GM23338 (cell line): ENCODE measurements at regions not wholly inside any gene's neighbourhood (a gene's known extent, or its start where the extent isn't known, plus 50 kb on each side); places are given as distances from the start of the nearest gene placed in this dataset.
"Not testable (repeated sequence)": the region's sequence is repeated elsewhere in the genome, so short reads cannot be mapped to it uniquely, and the experiment has no call there.

Experiments
- ATAC-seq: fragments of 200-7000 bp; cut with Tn5 transposase; 3 replicates; pipeline ENCODE4 v1.9.1; 2020
- DNase-seq: peaks from one replicate; pipeline ENCODE4 v3.0.0-alpha.2; 2015; ENCODE audit warnings: low spot score
- H2AFZ ChIP-seq: fragments of 200-600 bp; sonication (generic); 2 replicates; pipeline ENCODE4 v1.8.0; 2016; ENCODE audit warnings: antibody characterized with exemption, mild to moderate bottlenecking, moderate library complexity
- H3F3A ChIP-seq: fragments of 200-600 bp; sonication (generic); replicated peaks from 2 replicates; pipeline ENCODE4 v1.8.0; 2017; ENCODE audit warnings: antibody characterized with exemption, mixed run types, low read depth
- H3K27ac ChIP-seq: fragments of 200-600 bp; sonication (generic); 2 replicates; pipeline ENCODE4 v1.6.1; 2016; ENCODE audit warnings: low read depth
- H3K27me3 ChIP-seq: fragments of 200-600 bp; sonication (generic); 2 replicates; pipeline ENCODE4 v1.8.0; 2016; ENCODE audit warnings: mild to moderate bottlenecking, mixed run types, moderate library complexity; ENCODE audit not compliant: insufficient read depth
- H3K36me3 ChIP-seq: fragments of 200-600 bp; sonication (generic); 2 replicates; pipeline ENCODE4 v1.8.0; 2016; ENCODE audit warnings: mild to moderate bottlenecking; ENCODE audit not compliant: insufficient read depth
- H3K4me1 ChIP-seq: fragments of 200-600 bp; sonication (generic); 2 replicates; pipeline ENCODE4 v1.8.0; 2016; ENCODE audit warnings: mild to moderate bottlenecking, moderate library complexity; ENCODE audit not compliant: insufficient read depth
- H3K4me2 ChIP-seq: fragments of 200-600 bp; sonication (generic); 2 replicates; pipeline ENCODE4 v1.7.1; 2017; ENCODE audit warnings: mixed run types
- H3K4me3 ChIP-seq: fragments of 200-600 bp; sonication (generic); 2 replicates; pipeline ENCODE4 v1.6.1; 2016; ENCODE audit warnings: mixed run types
- H3K79me2 ChIP-seq: fragments of 200-600 bp; sonication (generic); replicated peaks from 2 replicates; pipeline ENCODE4 v1.8.0; 2017; ENCODE audit warnings: mild to moderate bottlenecking; ENCODE audit not compliant: insufficient read depth
- H3K9me2 ChIP-seq: fragments of 200-600 bp; sonication (generic); 2 replicates; pipeline ENCODE4 v1.8.0; 2017; ENCODE audit not compliant: insufficient read depth
- H4K20me1 ChIP-seq: fragments of 200-600 bp; sonication (generic); replicated peaks from 2 replicates; pipeline ENCODE4 v1.8.0; 2017; ENCODE audit warnings: mild to moderate bottlenecking; ENCODE audit not compliant: insufficient read depth
- H3K27ac Mint-ChIP-seq: 2 replicates; pipeline ENCODE4 v1.8.0; 2020; ENCODE audit warnings: inconsistent platforms, mild to moderate bottlenecking, moderate library complexity, mixed read lengths
- H3K27me3 Mint-ChIP-seq: 3 replicates; pipeline ENCODE4 v1.8.0; 2022; ENCODE audit warnings: low read depth, mild to moderate bottlenecking, moderate library complexity, mixed read lengths, inconsistent platforms; ENCODE audit not compliant: insufficient read depth, poor library complexity
- H3K36me3 Mint-ChIP-seq: 3 replicates; pipeline ENCODE4 v1.8.0; 2021; ENCODE audit warnings: low read depth, mild to moderate bottlenecking, inconsistent platforms, moderate library complexity, mixed read lengths
- H3K4me1 Mint-ChIP-seq: 3 replicates; pipeline ENCODE4 v1.8.0; 2020; ENCODE audit warnings: mild to moderate bottlenecking, inconsistent platforms, mixed read lengths
- H3K4me3 Mint-ChIP-seq: 3 replicates; pipeline ENCODE4 v1.8.0; 2021; ENCODE audit warnings: moderate library complexity, mild to moderate bottlenecking, inconsistent platforms, mixed read lengths
- H3K9me3 Mint-ChIP-seq: 3 replicates; pipeline ENCODE4 v1.8.0; 2020; ENCODE audit warnings: moderate library complexity, mild to moderate bottlenecking, inconsistent platforms, mixed read lengths
- CTCF ChIP-seq, 2 experiments: fragments of 200-600 bp in 1 of 2; sonication (generic) in 1 of 2; conservative IDR thresholded peaks; 2 replicates each; pipeline versions ENCODE4 v1.5.1 to v1.6.1; 2016 to 2017; ENCODE audit warnings: antibody characterized with exemption in 2 of 2, low read depth in 2 of 2, mild to moderate bottlenecking in 2 of 2, moderate library complexity in 1 of 2
- EZH2 ChIP-seq: fragments of 200-600 bp; sonication (generic); IDR thresholded peaks from one replicate; pipeline ENCODE4 v1.8.0; 2017; ENCODE audit warnings: antibody characterized with exemption, mild to moderate bottlenecking, low read depth; ENCODE audit not compliant: unreplicated experiment
- EZH2phosphoT487 ChIP-seq: fragments of 200-600 bp; sonication (generic); IDR thresholded peaks from one replicate; pipeline ENCODE4 v1.8.1; 2018; ENCODE audit warnings: antibody characterized with exemption; ENCODE audit not compliant: unreplicated experiment
- JUNB ChIP-seq: IDR thresholded peaks from one replicate; pipeline ENCODE4 v1.6.1; 2016; ENCODE audit warnings: antibody characterized with exemption; ENCODE audit not compliant: unreplicated experiment
- NANOG ChIP-seq: IDR thresholded peaks from 2 replicates; pipeline ENCODE4 v1.6.1; 2016; ENCODE audit warnings: antibody characterized with exemption, borderline replicate concordance
- REST ChIP-seq: IDR thresholded peaks from one replicate; pipeline ENCODE4 v1.6.1; 2018; ENCODE audit warnings: antibody characterized with exemption; ENCODE audit not compliant: unreplicated experiment
- STAT1 ChIP-seq: IDR thresholded peaks from one replicate; pipeline ENCODE4 v1.6.1; 2016; ENCODE audit warnings: antibody characterized with exemption; ENCODE audit not compliant: unreplicated experiment
- ZNF114 ChIP-seq: fragments of 250-450 bp; sonication (Bioruptor Pico); IDR thresholded peaks from 2 replicates; pipeline ENCODE4 v1.5.0; 2020; ENCODE audit warnings: mild to moderate bottlenecking, moderate library complexity
- ZNF331 ChIP-seq: fragments of 250-450 bp; sonication (Bioruptor Pico); IDR thresholded peaks from 2 replicates; pipeline ENCODE4 v1.5.0; 2020; ENCODE audit warnings: low read depth, mild to moderate bottlenecking, moderate library complexity

- H3K27ac Mint-ChIP-seq: no peak overlapping the region
- H2AFZ ChIP-seq: peak overlapping the region; percentile 54; the same call in 1 of the 2 replicates
Observed at GRCh38 chr6:86192123-86192522, 549.4 kb upstream of the SYNCRIP start.

GRCh38 chr6:86175149-86175548 lies 532.5 kb upstream of the SYNCRIP start:
- not testable (repeated sequence) for H3K4me1 ChIP-seq, H3K36me3 ChIP-seq, H3K4me2 ChIP-seq, H3K27ac Mint-ChIP-seq, H3K4me1 Mint-ChIP-seq, H3K79me2 ChIP-seq, H3K27ac ChIP-seq, H4K20me1 ChIP-seq, H3K9me2 ChIP-seq, H3K36me3 Mint-ChIP-seq, ATAC-seq, H2AFZ ChIP-seq, H3K27me3 ChIP-seq, H3K27me3 Mint-ChIP-seq, H3F3A ChIP-seq, H3K4me3 Mint-ChIP-seq, H3K9me3 Mint-ChIP-seq, H3K4me3 ChIP-seq
- peak in 1 of 2 experiments; percentile 76; a peak in 3 of 4 replicates for TF ChIP-seq CTCF (conservative IDR thresholded peaks at IDR 0.05; ENCODE audit: low read depth in 2 of 2)
- peak; percentile 68 for DNase-seq

More at GRCh38 chr6:86192123-86192522, 549.4 kb upstream of the SYNCRIP start:
- H3K36me3 Mint-ChIP-seq: no peaks in the 10 kb centered on the region
- ATAC-seq (peak; percentile 65), DNase-seq (peak; percentile 72)
- Histone ChIP-seq H3K27me3 (no peaks in the 10 kb centered on the region), H3K4me2 (no peak overlapping the region), H3K9me2 (peaks cover 16% of the 10 kb centered on the region; the same call in 1 of the 2 replicates), H3F3A (no peaks in the 10 kb centered on the region), H4K20me1 (no peaks in the 10 kb centered on the region), H3K27ac (no peak overlapping the region), H3K4me1 (peaks cover 21% of the 10 kb centered on the region), H3K36me3 (no peaks in the 10 kb centered on the region), H3K4me3 (no peak overlapping the region), H3K79me2 (no peaks in the 10 kb centered on the region)
- peak; percentile 52 to 63 for TF ChIP-seq CTCF (conservative IDR thresholded peaks at IDR 0.05; ENCODE audit: low read depth in 2 of 2)
- no peak for TF ChIP-seq ZNF114 (CRISPR knock-in tag)
- no peak for TF ChIP-seq STAT1
- no peak for TF ChIP-seq ZNF331 (CRISPR knock-in tag)
- peaks cover 11% of the 10 kb centered on the region; the same call in 2 of the 3 replicates for H3K4me1 Mint-ChIP-seq
- H3K4me3 Mint-ChIP-seq: no peak overlapping the region
- H3K9me3 Mint-ChIP-seq: no peaks in the 10 kb centered on the region; the same call in 2 of the 3 replicates
- H3K27me3 Mint-ChIP-seq: no peaks in the 10 kb centered on the region

- H3K27me3 Mint-ChIP-seq: no peaks in the 10 kb centered on the region
- Histone ChIP-seq H4K20me1 (no peaks in the 10 kb centered on the region), H3F3A (no peaks in the 10 kb centered on the region), H3K4me2 (no peak overlapping the region), H3K79me2 (no peaks in the 10 kb centered on the region), H3K4me1 (peaks cover 12% of the 10 kb centered on the region), H3K27ac (no peak overlapping the region), H3K36me3 (no peaks in the 10 kb centered on the region), H3K27me3 (no peaks in the 10 kb centered on the region), H3K9me2 (peaks cover 4% of the 10 kb centered on the region; the same call in 1 of the 2 replicates), H3K4me3 (no peak overlapping the region), H2AFZ (no peak overlapping the region)
- no peak for DNase-seq
- no peaks in the 10 kb centered on the region for H3K9me3 Mint-ChIP-seq
- ATAC-seq: no peak
- peaks cover 19% of the 10 kb centered on the region for H3K4me1 Mint-ChIP-seq
- H3K36me3 Mint-ChIP-seq: no peaks in the 10 kb centered on the region
- no peak overlapping the region for H3K4me3 Mint-ChIP-seq
- no peak overlapping the region for H3K27ac Mint-ChIP-seq
- TF ChIP-seq EZH2phosphoT487 (no peak), REST (no peak), JUNB (no peak), STAT1 (no peak), NANOG (no peak), EZH2 (no peak), ZNF114 (CRISPR knock-in tag) (no peak), CTCF (conservative IDR thresholded peaks at IDR 0.05; ENCODE audit: low read depth in 2 of 2) (no peak), ZNF331 (CRISPR knock-in tag) (no peak)
Observed at GRCh38 chr6:86154852-86155251, 512.2 kb upstream of the SYNCRIP start.
